HEK293T (cell line): ENCODE measurements at regions not wholly inside any gene's neighbourhood (a gene's known extent, or its start where the extent isn't known, plus 50 kb on each side); places are given as distances from the start of the nearest gene placed in this dataset.

Experiments
- FOXK2 ChIP-seq: fragments of 450-650 bp; IDR thresholded peaks from 2 replicates; pipeline ENCODE4 v1.6.1; 2016; ENCODE audit warnings: mild to moderate bottlenecking
- SUZ12 ChIP-seq: fragments of 450-650 bp; IDR thresholded peaks from 2 replicates; pipeline ENCODE4 v1.6.1; 2016; ENCODE audit warnings: mild to moderate bottlenecking

DNA sequence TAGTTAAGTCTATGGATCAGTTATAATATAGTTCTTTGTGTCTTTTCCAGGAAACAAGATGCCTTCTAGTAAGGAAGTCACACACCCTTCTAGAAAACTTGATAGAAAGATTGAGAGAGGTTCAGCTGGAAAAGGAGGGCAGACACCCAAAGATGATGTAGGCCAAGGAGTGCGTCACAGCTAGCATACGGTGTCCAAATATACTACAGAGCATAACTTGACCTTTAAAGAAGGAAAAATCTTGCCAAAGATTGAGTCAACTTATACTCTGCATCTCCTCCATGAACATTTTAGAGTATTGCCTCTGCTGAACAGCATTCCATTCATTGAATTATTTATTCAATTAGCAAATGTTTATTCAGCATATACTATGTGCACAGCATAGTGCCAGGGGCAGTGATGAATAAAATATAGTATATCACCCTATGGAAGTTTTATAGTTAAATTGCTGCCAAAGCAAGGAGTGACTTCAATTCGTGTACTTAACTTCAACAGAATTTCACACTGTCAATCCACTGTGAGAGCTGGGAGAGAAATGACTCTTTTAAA, 51.9 kb upstream of the SLC6A14 start:
- TF ChIP-seq SUZ12 (no peak), FOXK2 (no peak)
